Loucy (cell line): ENCODE measurements at regions not wholly inside any gene's neighbourhood (a gene's known extent, or its start where the extent isn't known, plus 50 kb on each side); places are given as distances from the start of the nearest gene placed in this dataset.

Experiments
- H2AFZ ChIP-seq: fragments of 200-600 bp; sonication (generic); 2 replicates; pipeline ENCODE4 v1.6.0; 2016; ENCODE audit warnings: antibody characterized with exemption, mild to moderate bottlenecking, low read length, moderate library complexity
- H3F3A ChIP-seq: fragments of 200-600 bp; 2 replicates; pipeline ENCODE4 v1.6.0; 2016; ENCODE audit warnings: antibody characterized with exemption, low read depth, mild to moderate bottlenecking
- H3K27me3 ChIP-seq: fragments of 200-600 bp; sonication (generic); 2 replicates; pipeline ENCODE4 v1.6.1; 2014; ENCODE audit warnings: low read length, mild to moderate bottlenecking; ENCODE audit not compliant: insufficient read depth, poor library complexity, severe bottlenecking
- H3K36me3 ChIP-seq: fragments of 200-600 bp; sonication (generic); 2 replicates; pipeline ENCODE4 v1.6.1; 2016; ENCODE audit warnings: low read length; ENCODE audit not compliant: insufficient read depth
- H3K4me1 ChIP-seq: fragments of 200-600 bp; sonication (generic); 2 replicates; pipeline ENCODE4 v1.5.1; 2014; ENCODE audit warnings: low read length, mild to moderate bottlenecking; ENCODE audit not compliant: insufficient read depth, poor library complexity, severe bottlenecking
- H3K4me2 ChIP-seq: fragments of 200-600 bp; sonication (generic); 2 replicates; pipeline ENCODE4 v1.6.0; 2014; ENCODE audit warnings: antibody characterized with exemption, low read length, low read depth, mild to moderate bottlenecking; ENCODE audit not compliant: poor library complexity, severe bottlenecking
- H3K4me3 ChIP-seq: fragments of 200-600 bp; sonication (generic); 2 replicates; pipeline ENCODE4 v1.5.1; 2014; ENCODE audit warnings: low read length, mild to moderate bottlenecking, mixed read lengths; ENCODE audit not compliant: poor library complexity, severe bottlenecking
- H3K79me2 ChIP-seq: fragments of 200-600 bp; sonication (generic); 2 replicates; pipeline ENCODE4 v1.6.1; 2014; ENCODE audit warnings: low read length; ENCODE audit not compliant: insufficient read depth
- H3K9ac ChIP-seq: fragments of 200-600 bp; sonication (generic); 2 replicates; pipeline ENCODE4 v1.6.0; 2014; ENCODE audit warnings: mild to moderate bottlenecking, low read depth, low read length, moderate library complexity; ENCODE audit not compliant: poor library complexity, severe bottlenecking
- H3K9me2 ChIP-seq: fragments of 200-600 bp; sonication (generic); replicated peaks from 2 replicates; pipeline ENCODE4 v1.6.1; 2016; ENCODE audit warnings: low read depth, low read length, mixed read lengths
- H3K9me3 ChIP-seq: fragments of 200-600 bp; sonication (generic); 2 replicates; pipeline ENCODE4 v1.6.1; 2014; ENCODE audit warnings: mild to moderate bottlenecking, antibody characterized with exemption, low read length, low read depth; ENCODE audit not compliant: insufficient read depth
- H4K20me1 ChIP-seq: fragments of 200-600 bp; sonication (generic); 2 replicates; pipeline ENCODE4 v1.6.0; 2014; ENCODE audit warnings: antibody characterized with exemption, low read length, mild to moderate bottlenecking; ENCODE audit not compliant: insufficient read depth, poor library complexity, severe bottlenecking
- EZH2phosphoT487 ChIP-seq: fragments of 200-600 bp; IDR thresholded peaks from 2 replicates; pipeline ENCODE4 v1.6.1; 2018; ENCODE audit warnings: antibody characterized with exemption, mild to moderate bottlenecking, moderate library complexity, borderline replicate concordance
- TF ChIP-seq, protein P1 (sequence below): fragments of 200-600 bp; sonication (generic); conservative IDR thresholded peaks from 2 replicates; pipeline ENCODE4 v1.5.1; 2014; ENCODE audit warnings: mild to moderate bottlenecking, antibody characterized with exemption, low read length

GRCh38 chr3:139728414-139728813, 50.6 kb upstream of the NMNAT3 start:
- H3F3A ChIP-seq = no peaks in the 10 kb centered on the region
- no peak overlapping the region for H2AFZ ChIP-seq
- H3K4me3 ChIP-seq = no peak overlapping the region
- H3K79me2 ChIP-seq = no peaks in the 10 kb centered on the region
- TF ChIP-seq, protein P1, sequence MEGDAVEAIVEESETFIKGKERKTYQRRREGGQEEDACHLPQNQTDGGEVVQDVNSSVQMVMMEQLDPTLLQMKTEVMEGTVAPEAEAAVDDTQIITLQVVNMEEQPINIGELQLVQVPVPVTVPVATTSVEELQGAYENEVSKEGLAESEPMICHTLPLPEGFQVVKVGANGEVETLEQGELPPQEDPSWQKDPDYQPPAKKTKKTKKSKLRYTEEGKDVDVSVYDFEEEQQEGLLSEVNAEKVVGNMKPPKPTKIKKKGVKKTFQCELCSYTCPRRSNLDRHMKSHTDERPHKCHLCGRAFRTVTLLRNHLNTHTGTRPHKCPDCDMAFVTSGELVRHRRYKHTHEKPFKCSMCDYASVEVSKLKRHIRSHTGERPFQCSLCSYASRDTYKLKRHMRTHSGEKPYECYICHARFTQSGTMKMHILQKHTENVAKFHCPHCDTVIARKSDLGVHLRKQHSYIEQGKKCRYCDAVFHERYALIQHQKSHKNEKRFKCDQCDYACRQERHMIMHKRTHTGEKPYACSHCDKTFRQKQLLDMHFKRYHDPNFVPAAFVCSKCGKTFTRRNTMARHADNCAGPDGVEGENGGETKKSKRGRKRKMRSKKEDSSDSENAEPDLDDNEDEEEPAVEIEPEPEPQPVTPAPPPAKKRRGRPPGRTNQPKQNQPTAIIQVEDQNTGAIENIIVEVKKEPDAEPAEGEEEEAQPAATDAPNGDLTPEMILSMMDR = no peak
- TF ChIP-seq EZH2phosphoT487 = no peak
- H3K27me3 ChIP-seq = no peaks in the 10 kb centered on the region
- no peaks in the 10 kb centered on the region for H3K9me2 ChIP-seq
- no peaks in the 10 kb centered on the region for H3K9me3 ChIP-seq
- H3K9ac ChIP-seq = no peak overlapping the region
- H3K4me2 ChIP-seq = no peak overlapping the region
- no peaks in the 10 kb centered on the region for H3K4me1 ChIP-seq
- H4K20me1 ChIP-seq = no peaks in the 10 kb centered on the region
- H3K36me3 ChIP-seq = no peaks in the 10 kb centered on the region
